Hematopoietic multipotent progenitor cell treated with erythropoietin and hydrocortisone succinate and interleukin-3 and kit ligand, for 8 days (in vitro differentiated cells): ENCODE measurements at regions not wholly inside any gene's neighbourhood (a gene's known extent, or its start where the extent isn't known, plus 50 kb on each side); places are given as distances from the start of the nearest gene placed in this dataset.

Source experiments
- DNase-seq: peaks from one replicate; pipeline ENCODE4 v3.0.0-alpha.2; 2015

DNA sequence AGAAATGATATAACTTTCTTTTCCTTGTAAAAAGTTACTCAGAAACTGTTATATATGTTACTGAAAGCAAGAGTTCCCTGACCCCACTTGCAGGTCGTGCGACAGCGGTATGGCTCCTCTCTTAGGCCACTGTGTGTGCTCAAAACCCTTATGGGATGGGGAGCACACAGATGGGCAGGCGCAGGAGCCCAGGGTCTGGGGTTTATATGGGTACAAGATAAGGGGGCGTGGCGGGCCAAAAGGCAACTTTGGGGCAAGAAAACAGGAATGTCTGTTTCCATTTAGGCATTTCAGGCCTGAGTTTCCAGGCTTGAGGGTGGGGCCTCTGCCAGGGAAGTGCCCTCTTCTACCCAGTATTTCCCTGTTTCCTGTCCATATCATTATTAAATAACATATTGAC, 736.5 kb downstream of the VGLL3 start:
- no peak for DNase-seq

DNA sequence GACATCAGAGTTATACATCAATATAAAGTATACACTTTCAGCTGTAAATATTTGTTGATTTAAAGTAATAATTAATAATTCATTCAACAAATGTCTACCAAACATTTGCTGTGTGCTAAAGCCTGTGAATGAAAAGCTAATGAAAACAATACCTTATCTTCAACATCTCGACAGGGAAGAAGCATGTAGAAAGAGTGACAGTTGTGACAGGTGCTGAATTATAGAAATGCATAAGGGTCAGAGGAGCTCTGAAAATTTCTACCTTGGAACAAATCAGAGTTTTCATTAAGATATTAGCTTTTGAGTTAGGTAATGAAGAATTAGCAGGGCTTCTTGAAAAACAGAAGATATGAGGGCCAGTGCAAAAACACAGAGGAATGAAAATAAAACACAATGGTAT, 739.2 kb downstream of the VGLL3 start:
- no peak for DNase-seq

DNA sequence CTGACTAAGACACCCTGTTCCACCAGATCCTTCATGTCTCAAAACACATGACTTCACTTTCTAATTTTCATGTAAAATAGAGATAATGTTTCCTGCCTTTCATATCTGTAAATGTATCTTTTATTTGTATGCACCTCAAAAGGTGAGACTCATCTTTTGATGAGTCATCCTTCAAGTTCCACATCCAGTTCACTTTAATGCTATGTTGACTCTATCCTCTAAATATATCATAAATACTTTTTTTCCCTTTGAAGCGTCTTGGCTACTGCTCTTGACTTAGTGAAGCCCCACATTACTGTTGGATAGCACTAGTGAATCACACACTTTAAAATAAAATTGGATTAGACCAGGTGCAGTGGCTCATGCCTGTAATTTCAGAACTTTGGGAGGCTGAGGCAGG, 741.1 kb downstream of the VGLL3 start:
- no peak for DNase-seq

DNA sequence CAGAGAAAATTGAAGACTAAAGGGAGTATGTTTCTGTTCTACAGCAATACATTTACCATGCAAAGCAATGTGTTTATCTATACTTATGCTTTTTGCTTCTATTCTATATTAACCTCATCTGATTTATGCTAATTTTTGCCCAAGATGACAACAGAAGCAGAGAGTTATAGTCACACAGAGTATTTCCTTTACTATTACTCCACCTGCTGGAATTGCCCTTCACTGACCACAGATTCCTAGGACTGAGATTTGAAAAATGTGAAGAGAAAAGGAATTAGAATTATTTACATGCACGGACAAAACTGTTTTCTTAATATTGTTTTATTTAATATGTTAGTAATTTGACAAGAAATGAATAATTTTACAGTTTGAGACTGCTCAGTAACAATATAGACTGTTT, 745.6 kb downstream of the VGLL3 start:
- no peak for DNase-seq

DNA sequence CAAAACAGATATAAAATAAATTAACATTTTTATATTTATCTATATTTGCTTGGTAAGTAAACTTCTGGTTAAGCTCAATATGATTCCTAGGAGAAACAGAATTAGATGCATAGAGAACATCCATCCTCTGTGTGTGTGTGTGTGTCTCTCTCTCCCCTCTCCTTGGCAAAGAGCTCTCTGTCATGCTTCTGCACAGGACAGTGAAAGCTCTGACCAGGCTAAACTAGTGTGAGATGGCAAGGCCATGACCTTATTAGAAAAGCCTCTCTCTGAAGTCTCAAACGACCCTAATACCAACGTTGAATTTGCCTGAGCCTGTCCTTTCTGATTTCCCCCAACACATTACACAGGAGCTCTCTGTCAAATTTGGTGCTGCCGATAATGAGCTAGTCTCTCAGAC, 746.0 kb downstream of the VGLL3 start:
- no peak for DNase-seq

DNA sequence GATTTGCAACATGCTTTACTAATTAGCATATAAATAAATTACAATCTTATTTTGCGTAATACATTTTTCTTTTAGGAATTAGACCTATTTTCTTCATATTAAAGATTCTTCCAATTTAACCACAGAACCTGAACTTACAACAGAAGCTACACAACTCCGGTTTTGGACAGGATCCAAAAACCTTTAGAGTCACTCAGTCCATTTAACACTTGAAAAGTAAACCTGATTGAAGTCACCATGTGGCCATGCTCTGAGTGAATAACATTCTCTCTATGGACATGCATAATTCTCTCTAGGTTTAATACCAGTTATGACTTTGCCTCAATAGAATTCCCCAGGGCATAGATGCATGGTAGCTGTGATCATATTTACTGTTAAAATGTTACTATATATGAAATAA, 751.0 kb downstream of the VGLL3 start:
- DNase-seq, result no peak

DNA sequence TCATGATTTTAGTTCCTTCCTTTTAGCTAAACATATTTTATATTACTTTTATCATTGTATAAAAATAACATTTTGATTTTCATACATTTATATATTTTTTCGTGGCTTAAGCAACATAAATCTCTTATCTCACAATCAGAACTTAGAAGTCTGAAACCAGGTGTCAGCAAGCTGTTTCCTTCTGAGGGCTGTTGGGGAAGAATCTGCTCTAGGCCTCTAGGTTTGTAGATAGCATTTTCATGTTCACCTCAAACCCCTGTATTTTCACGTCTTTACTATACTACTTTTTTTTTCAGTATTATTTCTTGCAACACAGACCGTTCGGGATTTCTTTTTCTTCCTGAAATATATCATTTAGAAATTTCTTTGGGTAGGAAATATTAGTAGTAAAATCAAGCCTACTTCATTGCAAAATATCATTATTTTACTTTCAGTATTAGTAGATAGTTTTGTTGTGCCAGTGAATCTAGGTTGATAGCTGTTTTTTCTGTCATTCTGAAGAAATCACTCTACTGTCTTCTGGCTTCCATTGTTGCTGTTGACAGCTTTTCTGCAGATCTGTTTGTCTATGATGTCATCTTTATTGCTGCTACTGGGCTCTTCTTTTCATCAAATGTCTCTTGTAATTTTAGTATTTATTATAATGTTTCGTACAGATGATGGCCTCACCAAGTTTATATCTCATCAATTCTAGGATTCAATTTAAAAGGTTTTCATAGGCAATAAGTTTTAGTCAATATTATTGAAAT, 756.3 kb downstream of the VGLL3 start:
- no peak for DNase-seq

DNA sequence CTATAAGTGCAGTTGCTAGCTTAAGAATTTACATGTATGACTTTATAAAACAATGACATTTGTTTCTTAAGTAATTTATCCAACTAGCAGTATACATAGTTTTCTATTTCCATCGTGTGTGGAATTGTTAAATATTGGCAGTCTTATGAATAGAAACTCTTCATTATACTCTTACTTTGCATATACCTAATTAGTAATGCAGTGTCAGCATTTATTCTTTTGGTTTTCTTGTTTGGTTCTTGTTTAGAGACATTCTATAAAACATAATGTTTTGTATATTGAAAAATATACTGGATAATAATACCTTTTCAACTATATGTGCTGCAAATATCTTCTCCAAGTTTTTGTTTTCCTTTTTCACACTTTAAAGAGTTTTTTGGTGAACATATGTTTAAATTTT, 760.2 kb downstream of the VGLL3 start:
- no peak for DNase-seq

DNA sequence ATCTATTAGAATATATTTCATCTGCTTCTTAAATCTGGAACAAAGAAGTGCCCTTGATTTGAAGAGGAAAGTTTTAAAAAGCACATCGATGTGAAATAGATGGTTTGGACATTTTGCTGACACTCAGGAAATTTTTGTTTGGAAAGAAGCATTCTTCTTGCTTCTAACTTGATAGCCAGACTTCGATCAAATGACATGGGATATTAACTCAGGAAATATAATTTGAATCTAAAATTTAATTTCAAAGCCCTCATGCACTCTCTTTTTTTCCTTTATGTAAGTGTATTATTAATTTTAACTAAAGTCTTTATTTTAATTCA, 761.2 kb downstream of the VGLL3 start:
- no peak for DNase-seq

DNA sequence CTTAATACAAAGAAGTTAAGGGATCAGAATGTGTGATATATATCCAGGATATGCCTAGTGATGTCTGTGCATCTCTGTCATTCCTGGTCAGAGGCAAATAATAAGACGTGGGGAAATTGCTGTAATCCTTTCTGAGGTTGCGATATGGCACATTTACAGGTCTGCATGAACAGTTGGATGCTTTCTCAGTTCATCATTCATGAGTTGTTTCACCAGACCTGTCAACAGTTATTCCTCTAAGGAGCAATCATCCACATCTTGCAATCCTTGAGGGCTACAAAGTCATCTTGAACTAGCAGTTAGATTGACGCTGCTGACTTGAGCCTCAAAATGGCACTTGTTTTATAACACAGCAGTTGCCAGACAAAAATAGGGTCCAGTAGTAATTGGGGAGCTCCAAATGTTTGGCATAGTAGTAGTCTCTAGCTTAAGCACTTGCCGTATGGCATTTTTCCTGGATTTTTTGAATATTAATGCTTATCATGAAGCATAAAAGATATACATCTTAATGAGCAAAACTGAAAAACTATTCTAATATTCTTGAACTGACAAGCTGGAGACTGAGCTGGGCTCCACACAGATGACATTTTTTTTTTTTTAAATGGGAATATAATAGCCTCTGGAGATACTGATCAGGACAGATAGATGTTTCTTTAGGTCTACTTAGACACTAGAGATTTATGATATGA, 761.7 kb downstream of the VGLL3 start:
- no peak for DNase-seq

DNA sequence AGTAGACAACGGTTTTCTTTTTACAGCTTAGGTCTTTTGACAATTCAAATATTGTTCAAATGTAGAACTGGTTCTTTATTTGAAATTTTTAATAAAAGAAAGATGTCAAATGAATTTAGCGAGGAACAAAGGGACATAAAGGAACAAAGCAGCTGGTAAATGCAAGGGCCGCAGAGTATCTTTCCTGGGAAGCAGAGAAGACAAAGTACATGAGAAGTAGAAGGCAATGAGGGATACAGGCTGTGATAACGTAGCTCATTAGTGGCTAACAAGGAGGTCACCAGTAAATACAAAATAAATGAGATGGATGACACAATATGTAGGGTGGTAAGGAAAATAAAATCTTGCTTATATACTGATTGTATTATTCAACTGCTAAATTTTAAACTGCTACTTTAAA, 762.8 kb downstream of the VGLL3 start:
- DNase-seq, result no peak

DNA sequence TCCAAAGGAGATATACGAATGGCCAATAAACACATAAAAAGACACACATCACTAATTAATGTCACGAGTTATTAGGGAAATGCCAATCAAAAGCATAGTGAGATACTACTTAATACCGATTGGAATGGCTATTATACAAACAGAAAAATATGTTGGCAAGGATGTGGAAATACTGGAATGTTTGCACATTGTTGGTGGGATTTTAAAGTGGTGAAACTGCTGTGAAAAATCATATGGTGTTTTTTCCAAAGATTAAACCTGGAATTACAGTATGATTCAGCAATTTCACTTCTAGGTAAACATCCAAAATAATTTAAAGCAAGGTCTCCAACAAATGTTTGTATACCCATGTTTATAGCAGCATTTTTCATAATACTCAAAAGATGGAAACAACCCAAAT, 765.5 kb downstream of the VGLL3 start:
- no peak for DNase-seq

DNA sequence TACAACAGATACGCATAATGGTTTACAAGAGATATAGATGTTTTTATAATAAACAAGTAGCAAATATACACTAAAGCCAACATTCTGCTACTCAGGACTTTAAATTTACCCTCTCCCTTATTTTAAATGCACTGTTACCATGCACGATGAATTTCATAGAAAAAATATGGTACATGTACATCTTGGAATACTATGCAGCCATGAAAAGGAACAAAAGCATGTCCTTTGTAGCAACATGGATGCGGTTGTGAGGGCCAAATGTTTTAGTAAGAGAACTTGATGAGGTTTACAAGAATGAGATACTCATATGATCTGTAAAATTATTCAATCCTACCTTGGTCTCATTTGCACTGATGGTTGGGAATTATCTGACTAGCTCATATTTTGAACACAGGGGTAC, 769.3 kb downstream of the VGLL3 start:
- no peak for DNase-seq

DNA sequence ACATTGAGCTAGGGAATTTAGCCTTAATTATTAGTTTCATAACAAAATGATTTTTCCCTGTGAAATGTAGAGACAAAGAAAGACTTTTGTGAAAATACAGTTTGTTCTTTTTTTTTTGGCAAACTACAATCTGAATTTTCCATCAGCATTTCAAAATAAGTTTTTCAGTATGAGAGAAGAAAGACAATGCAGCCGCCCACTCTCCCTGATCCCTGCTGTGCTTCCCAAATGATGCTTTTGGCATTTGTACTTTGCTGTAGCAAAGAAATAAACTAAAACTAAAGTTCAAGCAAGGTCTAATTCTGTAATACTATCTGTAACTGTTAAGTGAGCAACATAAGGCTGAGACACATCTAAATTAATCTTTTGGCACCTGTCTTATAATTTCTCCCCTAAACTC, 782.2 kb downstream of the VGLL3 start:
- no peak for DNase-seq

DNA sequence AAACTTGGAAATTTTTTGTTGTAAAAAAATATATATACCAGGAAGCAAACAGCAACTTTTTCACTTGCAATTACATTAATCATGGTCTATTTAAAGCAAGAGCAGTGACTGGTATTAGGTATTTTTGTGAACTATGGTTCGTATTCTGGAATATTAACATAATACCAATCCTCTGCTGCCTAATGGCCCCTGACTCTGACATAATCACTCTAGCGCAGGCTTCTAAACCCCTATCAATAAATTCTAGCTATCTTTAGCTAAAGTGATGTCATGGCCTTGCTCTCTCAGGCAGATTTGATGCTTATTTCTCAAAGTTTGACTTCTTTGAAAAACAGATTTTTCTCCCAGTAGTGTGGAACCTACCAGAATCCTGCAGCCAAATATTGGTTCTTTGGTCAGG, 808.3 kb downstream of the VGLL3 start:
- no peak for DNase-seq

DNA sequence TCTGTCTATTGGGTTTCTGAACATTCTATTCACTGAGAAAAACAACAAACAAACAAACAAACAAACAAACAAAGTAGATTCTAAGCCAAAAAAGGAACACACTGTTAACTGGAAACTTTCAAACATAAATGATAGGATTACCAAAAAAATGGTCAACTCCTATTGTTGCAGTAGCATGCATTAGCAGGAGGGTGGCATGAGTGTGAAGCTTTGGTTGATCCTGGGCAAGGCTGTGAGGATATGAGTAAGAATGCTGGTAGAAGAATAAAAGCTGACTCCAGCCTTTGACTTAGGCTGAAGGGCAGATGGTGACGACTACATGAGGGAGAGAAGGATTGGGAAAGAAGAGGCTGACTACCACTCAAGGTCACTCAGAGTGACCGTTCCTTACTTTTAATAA, 810.3 kb downstream of the VGLL3 start:
- no peak for DNase-seq

DNA sequence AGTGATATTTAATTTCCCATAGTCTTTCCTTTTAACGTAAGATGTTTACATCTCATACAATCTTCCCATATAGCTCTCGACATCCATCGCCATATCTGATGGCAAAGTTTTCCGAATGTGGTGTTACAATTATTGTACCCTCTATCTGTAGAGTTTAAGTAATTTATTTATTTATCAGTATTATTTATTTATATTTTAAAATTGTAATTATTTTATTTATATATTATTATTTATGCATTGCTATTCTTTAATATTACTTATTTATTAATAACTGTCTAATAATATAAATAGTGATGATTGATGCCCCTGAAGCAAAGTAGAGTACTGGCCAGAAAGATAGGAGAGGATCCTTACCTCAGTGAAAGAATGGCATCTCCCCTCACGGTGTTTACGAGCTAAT, 812.9 kb downstream of the VGLL3 start:
- DNase-seq, result no peak

DNA sequence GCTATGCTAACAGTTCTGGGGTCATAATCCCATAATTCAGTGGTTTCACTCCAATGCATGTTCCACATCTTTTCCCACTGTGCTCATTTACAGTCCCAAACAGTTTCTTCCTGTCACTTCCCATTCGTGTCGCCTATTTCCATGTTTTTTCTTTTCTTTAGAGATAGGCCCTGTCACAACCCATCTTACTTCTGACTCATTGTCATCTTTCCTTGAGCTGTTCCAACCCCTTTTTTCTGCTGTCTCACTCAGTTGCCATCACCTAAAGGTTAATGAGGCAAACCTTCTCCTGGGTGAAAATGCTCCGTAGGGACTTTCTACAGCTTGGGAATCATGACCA, 814.5 kb downstream of the VGLL3 start:
- no peak for DNase-seq

DNA sequence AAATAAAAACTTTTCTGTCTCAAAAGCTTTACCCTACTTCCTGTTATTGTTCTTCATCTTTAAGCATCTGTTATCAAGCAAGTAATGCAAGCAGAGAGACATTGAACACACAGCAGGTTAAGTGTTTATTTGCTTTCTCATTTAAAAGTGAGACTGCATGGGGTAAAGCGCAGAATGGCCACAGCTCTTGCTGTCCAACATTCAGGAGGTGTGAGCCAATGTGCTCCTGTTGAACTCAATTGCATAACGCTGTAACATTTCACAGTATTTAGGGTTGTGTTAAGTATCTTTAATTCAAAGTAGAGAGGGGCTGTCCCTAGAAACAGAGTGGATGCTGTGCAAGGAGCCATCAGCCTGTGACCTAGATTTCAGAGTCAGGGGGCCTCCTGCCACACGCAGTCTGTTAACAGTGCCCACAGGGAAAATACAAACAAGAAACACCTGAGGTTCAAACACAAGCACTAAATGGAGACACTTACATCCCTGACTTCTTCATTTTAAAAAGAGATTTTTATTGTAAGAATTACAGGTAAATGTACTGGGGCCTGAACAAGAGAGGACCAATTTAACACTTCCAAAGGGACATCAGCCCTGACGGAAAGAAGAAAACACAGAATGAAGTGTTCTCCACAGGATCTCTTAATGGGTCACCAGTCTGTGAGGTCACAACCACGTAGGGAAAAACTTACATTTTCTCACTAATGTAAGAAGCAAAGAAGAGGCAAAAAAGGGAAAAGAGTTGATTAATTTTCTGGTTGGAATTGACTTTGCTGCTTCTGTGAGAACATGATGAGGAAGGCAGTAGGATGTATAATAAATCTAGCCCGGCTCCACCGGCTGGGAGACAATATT, 815.1 kb downstream of the VGLL3 start:
- DNase-seq, result no peak

DNA sequence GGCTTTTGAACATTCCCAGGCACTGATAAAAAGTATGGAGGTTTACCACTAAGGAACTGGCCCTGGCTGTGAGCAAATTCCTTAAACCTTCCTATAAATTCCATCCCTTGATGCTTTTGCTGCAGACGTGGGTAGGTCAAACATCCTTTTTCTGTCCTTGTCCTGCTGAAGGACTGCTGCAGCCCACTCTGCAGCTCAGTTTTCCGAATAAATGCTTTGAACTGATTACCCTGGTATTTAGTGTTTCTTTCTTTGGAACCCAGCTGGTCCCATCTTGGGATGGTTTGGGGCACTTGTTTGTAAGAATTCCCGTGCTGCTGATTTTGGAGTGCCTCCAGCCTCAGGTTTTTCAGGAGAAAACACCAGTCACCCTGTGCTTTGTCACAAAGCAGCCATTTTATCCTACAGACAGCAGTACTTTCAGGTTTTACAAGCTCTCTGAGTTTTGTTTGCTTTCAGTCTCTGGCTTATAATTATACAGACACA, 815.9 kb downstream of the VGLL3 start:
- DNase-seq, result no peak

DNA sequence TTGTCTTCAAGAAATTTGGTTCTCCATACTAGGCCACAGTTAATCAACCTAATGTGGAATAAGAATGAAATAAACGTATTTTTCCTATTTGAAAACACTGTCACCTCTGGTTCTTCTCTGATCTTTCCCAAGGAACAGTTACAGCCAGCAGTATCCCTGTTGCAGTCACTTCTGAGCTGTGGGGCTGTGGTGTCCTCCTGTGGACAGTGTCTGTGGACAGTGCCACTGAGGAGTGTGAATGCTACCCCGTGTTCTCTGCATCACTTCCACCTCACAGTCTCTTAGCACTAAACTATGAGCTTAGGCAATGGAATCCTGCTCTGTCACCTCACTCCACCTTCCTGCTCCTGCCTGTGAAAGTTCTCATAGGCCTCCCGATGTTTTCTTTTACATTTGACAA, 817.5 kb downstream of the VGLL3 start:
- DNase-seq, result no peak

DNA sequence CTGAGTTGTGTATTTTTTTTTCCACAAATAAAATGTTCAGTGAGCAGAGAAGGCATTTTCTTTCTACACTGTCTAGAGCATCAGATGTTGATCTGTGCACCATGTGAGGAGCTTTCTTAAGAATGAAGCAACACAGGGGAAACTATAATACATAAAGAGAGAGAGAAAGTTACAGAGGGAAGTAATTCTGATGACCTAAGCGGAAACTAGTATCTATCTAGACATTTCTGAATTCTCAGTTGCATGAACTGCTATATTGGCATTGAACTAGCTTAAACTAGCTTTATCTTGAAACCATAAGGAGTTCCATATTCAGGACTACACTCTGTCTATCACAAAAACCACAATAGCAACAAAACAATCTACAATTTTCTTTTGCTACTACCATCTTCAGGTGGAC, 822.4 kb downstream of the VGLL3 start:
- no peak for DNase-seq

DNA sequence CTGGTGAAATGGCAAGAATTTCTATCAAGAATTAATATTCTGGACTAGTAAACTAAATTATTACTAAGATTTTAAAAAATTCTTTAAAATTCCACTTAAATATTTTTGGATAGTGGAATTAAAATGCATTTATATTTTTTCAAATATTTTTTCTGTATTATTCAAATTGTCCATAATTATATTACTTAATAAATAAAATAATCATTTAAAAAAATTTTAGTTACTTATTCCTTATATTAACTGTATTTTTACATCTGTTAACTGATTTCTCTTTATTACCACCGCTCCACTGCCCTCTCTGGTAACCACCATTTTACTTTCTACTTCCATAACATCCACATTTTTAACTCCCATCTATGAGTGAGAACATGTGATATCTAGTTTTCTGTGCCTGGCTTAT, 828.4 kb downstream of the VGLL3 start:
- DNase-seq, result no peak

DNA sequence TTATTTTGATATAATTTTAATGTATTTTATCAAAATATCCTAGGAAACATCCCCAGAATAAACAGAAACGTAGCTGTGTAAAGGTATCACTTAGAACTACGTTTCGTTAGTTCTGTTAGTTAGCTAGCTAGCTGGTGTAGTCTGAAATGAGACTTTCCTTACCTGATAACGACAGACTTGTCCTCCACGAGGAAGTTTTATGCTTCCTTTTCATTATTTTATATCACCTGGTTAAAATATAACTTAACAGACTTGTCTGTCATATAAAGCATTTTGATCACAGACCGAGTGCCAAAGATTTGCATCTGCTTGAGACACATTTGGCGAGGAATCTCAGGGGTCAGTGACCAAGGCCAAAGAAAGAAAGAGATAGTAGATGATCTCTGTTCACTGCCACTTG, 829.5 kb downstream of the VGLL3 start:
- DNase-seq, result no peak
